IMR-90 (cell line): ENCODE measurements at regions not wholly inside any gene's neighbourhood (a gene's known extent, or its start where the extent isn't known, plus 50 kb on each side); places are given as distances from the start of the nearest gene placed in this dataset.

Source experiments
- ATAC-seq: fragments of 200-7000 bp; cut with Tn5 transposase; 2 replicates; pipeline ENCODE4 v1.9.1; 2020; ENCODE audit warnings: low read depth, mild to moderate bottlenecking, moderate library complexity
- BruUV-seq: library from RNA; stranded (reverse); fragments of 400-500 nt; replicated peaks from 2 replicates; lab custom pipeline; 2021; lab: Mats Ljungman, UMichigan
- CTCF ChIA-PET: fragments of 300-600 bp; formaldehyde crosslinking; extraction: SDS; loops from one replicate; lab custom pipeline; 2021; ENCODE audit warnings: antibody characterized with exemption; lab: Yijun Ruan, JAX
- POLR2A ChIA-PET: fragments of 300-600 bp; sonication (Branson Sonifier 250); formaldehyde crosslinking; loops from one replicate; lab custom pipeline; 2022; ENCODE audit warnings: antibody characterized with exemption; ENCODE audit not compliant: unreplicated experiment; lab: Charles Lee
- DNase-seq: peaks from one replicate; pipeline ENCODE4 v3.0.0; 2013
- H2AFZ ChIP-seq: replicated peaks from 2 replicates; pipeline ENCODE3; 2013; ENCODE audit warnings: low read length, mild to moderate bottlenecking; ENCODE audit not compliant: poor library complexity
- H2AK5ac ChIP-seq: 2 replicates; pipeline ENCODE4 v1.6.1; 2013; ENCODE audit warnings: low read depth, low read length, inconsistent platforms
- H2AK9ac ChIP-seq: replicated peaks from 2 replicates; pipeline ENCODE3; 2013; ENCODE audit warnings: mild to moderate bottlenecking, low read depth, low read length, moderate library complexity; ENCODE audit not compliant: poor library complexity
- H2BK120ac ChIP-seq: 2 replicates; pipeline ENCODE4 v1.6.1; 2013; ENCODE audit warnings: low read depth, low read length, inconsistent platforms
- H2BK15ac ChIP-seq: 3 replicates; pipeline ENCODE4 v1.6.1; 2013; ENCODE audit warnings: low read depth, low read length, inconsistent platforms
- H2BK20ac ChIP-seq: 2 replicates; pipeline ENCODE4 v1.6.1; 2013; ENCODE audit warnings: low read depth, mild to moderate bottlenecking, inconsistent platforms, low read length, moderate library complexity
- H2BK5ac ChIP-seq: 2 replicates; pipeline ENCODE4 v1.6.1; 2013; ENCODE audit warnings: mild to moderate bottlenecking, low read depth, low read length, inconsistent platforms; ENCODE audit not compliant: poor library complexity, severe bottlenecking
- H3K14ac ChIP-seq: replicated peaks from 2 replicates; pipeline ENCODE4 v1.6.1; 2013; ENCODE audit warnings: low read depth, low read length, inconsistent platforms
- H3K18ac ChIP-seq: 2 replicates; pipeline ENCODE4 v1.6.1; 2013; ENCODE audit warnings: low read depth, low read length, control low read depth
- H3K23ac ChIP-seq: 2 replicates; pipeline ENCODE4 v1.6.1; 2013; ENCODE audit warnings: low read depth, low read length, inconsistent platforms
- H3K27ac ChIP-seq: 2 replicates; pipeline ENCODE4 v1.5.1; 2013; ENCODE audit warnings: mild to moderate bottlenecking, control low read depth, low read length; ENCODE audit not compliant: insufficient read depth
- H3K27me3 ChIP-seq: 2 replicates; pipeline ENCODE4 v1.6.1; 2013; ENCODE audit warnings: low read length; ENCODE audit not compliant: control insufficient read depth, insufficient read depth
- H3K36me3 ChIP-seq: 2 replicates; pipeline ENCODE4 v1.6.1; 2013; ENCODE audit warnings: low read length, mixed read lengths; ENCODE audit not compliant: control insufficient read depth, insufficient read depth
- H3K4ac ChIP-seq: 2 replicates; pipeline ENCODE4 v1.6.1; 2013; ENCODE audit warnings: low read depth, low read length, inconsistent platforms
- H3K4me1 ChIP-seq: 2 replicates; pipeline ENCODE4 v1.6.1; 2013; ENCODE audit warnings: low read length, mixed read lengths; ENCODE audit not compliant: control insufficient read depth, insufficient read depth
- H3K4me2 ChIP-seq: 2 replicates; pipeline ENCODE4 v1.6.1; 2013; ENCODE audit warnings: low read depth, mild to moderate bottlenecking, control low read depth, low read length, moderate library complexity
- H3K4me3 ChIP-seq: 2 replicates; pipeline ENCODE4 v1.5.1; 2013; ENCODE audit warnings: low read depth, mild to moderate bottlenecking, control low read depth, low read length, moderate library complexity; ENCODE audit not compliant: insufficient read depth
- H3K56ac ChIP-seq: 2 replicates; pipeline ENCODE4 v1.6.1; 2013; ENCODE audit warnings: low read length, inconsistent platforms; ENCODE audit not compliant: insufficient read depth; ENCODE audit errors: extremely low read depth
- H3K79me1 ChIP-seq, 2 experiments: 2 replicates each; pipeline ENCODE4 v1.6.1; 2013; ENCODE audit warnings: low read length in 2 of 2, inconsistent platforms in 1 of 2, low read depth in 1 of 2
- H3K9ac ChIP-seq: 2 replicates; pipeline ENCODE4 v1.6.1; 2013; ENCODE audit warnings: low read depth, low read length, control low read depth
- H3K9me1 ChIP-seq: 2 replicates; pipeline ENCODE4 v1.6.1; 2013; ENCODE audit warnings: low read length, inconsistent platforms; ENCODE audit not compliant: insufficient read depth
- H3K9me3 ChIP-seq: 2 replicates; pipeline ENCODE4 v1.6.1; 2013; ENCODE audit warnings: low read length; ENCODE audit not compliant: control insufficient read depth, insufficient read depth
- H4K20me1 ChIP-seq: 2 replicates; pipeline ENCODE4 v1.6.1; 2013; ENCODE audit warnings: low read length, inconsistent platforms; ENCODE audit not compliant: insufficient read depth
- H4K5ac ChIP-seq: 2 replicates; pipeline ENCODE4 v1.6.1; 2013; ENCODE audit warnings: mild to moderate bottlenecking, low read depth, low read length, control low read depth
- H4K8ac ChIP-seq, 2 experiments: 2 replicates each; pipeline ENCODE4 v1.6.1; 2013; ENCODE audit warnings: low read depth in 2 of 2, low read length in 2 of 2, control low read depth in 1 of 2, inconsistent platforms in 1 of 2
- H4K91ac ChIP-seq: 2 replicates; pipeline ENCODE4 v1.6.1; 2013; ENCODE audit warnings: low read depth, low read length, inconsistent platforms; ENCODE audit not compliant: insufficient read depth
- POLR2A ChIP-seq: IDR thresholded peaks from 2 replicates; pipeline ENCODE4 v1.6.1; 2012; ENCODE audit warnings: mild to moderate bottlenecking, low read depth, low read length
- WGBS, 2 experiments: methylation state at CpG; one replicate each; pipeline versions ENCODE4 v1.1.5 to v1.1.7; 2013; ENCODE audit warnings: missing lambda C conversion rate in 2 of 2; ENCODE audit not compliant: insufficient read length in 1 of 2; ENCODE audit errors: extremely low coverage in 2 of 2; 5-methylcytosine and 5-hydroxymethylcytosine counted together
- dilution Hi-C: fragments of 300-500 bp; cut with HindIII; formaldehyde crosslinking; loops from one replicate; pipeline ENCODE4 v1.14.3; 2018; ENCODE audit warnings: low sequenced_read_pairs; ENCODE audit not compliant: unreplicated experiment
- in situ Hi-C: fragments of 300-500 bp; cut with MboI; formaldehyde crosslinking; loops from 3 replicates; pipeline ENCODE4 v1.14.3; 2019; ENCODE audit warnings: low sequenced_read_pairs, inconsistent platforms, mixed read lengths
- intact Hi-C: fragments of 100-400 bp; cut with micrococcal nuclease; formaldehyde crosslinking; loops from 2 replicates; pipeline ENCODE4 v1.10.0; 2022

GRCh38 chr2:17258861-17259260, 259.4 kb downstream of the RAD51AP2 start:
- ChIA-PET CTCF (no interaction called here), POLR2A (no interaction called here)
- Histone ChIP-seq H2BK5ac (no peak overlapping the region), H3K9me1 (no peaks in the 10 kb centered on the region), H4K5ac (no peak overlapping the region), H4K8ac (no peak overlapping the region), H3K4ac (no peak overlapping the region), H3K36me3 (no peaks in the 10 kb centered on the region), H3K23ac (no peak overlapping the region), H2BK20ac (no peak overlapping the region), H2AFZ (no peak overlapping the region), H3K27me3 (no peaks in the 10 kb centered on the region), H3K9ac (no peak overlapping the region), H3K14ac (no peak overlapping the region), H3K18ac (no peak overlapping the region), H2AK5ac (no peak overlapping the region), H3K4me2 (no peak overlapping the region), H3K56ac (no peak overlapping the region), H3K4me1 (no peaks in the 10 kb centered on the region), H4K91ac (no peak overlapping the region), H2BK120ac (no peak overlapping the region), H4K20me1 (no peaks in the 10 kb centered on the region), H3K79me1 (no peaks in the 10 kb centered on the region), H2BK15ac (no peak overlapping the region), H3K9me3 (no peaks in the 10 kb centered on the region), H2AK9ac (no peak overlapping the region), H3K27ac (no peak overlapping the region), H3K4me3 (no peak overlapping the region)
- TF ChIP-seq POLR2A, result no peak
- DNase-seq (no peak), ATAC-seq (no peak)
- intact Hi-C loops (no loop called here), in situ Hi-C loops (no loop called here), dilution Hi-C loops (no loop called here)
- no TSS peak for BruUV-seq
- 63% methylated on average over 1 of the region's 2 CpGs; no CpG with 5 or more reads in 1 of the 2 experiments for WGBS, 2 experiments
